GM18511 (cell line): ENCODE measurements at regions not wholly inside any gene's neighbourhood (a gene's known extent, or its start where the extent isn't known, plus 50 kb on each side); places are given as distances from the start of the nearest gene placed in this dataset.
"Not testable (repeated sequence)": the region's sequence is repeated elsewhere in the genome, so short reads cannot be mapped to it uniquely, and the experiment has no call there.

Experiments
- ATAC-seq: cut with Tn5 transposase; IDR thresholded peaks from one replicate; pipeline ENCODE4 v1.9.1; 2021; ENCODE audit warnings: mild to moderate bottlenecking, moderate library complexity; ENCODE audit not compliant: unreplicated experiment

DNA sequence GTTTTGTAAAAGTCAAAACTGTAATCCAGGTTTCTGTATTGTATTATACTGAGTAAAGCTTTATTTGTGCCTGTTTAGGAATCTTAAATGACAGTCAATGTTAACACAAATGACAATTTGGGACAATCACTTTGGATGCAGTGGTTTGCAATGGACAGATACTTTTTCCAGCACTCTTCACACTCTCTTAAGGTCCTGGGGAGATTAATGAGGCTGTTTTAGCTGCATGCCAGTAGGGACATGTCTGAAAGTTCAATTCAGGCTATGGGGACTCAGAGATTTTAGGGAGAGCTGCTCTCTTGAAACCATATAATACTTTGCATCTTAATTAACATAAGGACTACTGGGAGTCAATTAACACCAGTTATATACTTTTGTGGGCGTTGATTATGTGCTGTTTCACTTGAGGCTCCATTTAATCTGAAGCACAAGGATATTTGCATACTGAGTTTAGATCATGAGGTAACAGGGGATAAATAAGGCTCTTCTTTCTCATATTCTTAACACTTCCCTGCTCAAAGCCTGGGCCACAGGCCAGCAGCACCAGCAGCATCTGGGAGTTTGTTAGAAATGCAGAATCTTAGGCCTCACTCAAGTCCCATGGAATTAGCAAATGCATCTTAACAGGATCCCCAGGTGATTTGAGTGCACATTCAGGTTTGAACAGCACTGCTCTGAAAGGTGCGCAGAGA is 972.8 kb downstream of the PLOD2 start:
- no peak for ATAC-seq

- ATAC-seq, result no peak
Observed at GRCh38 chr3:145190138-145190537, 970.8 kb downstream of the PLOD2 start.

GRCh38 chr3:145190761-145191160 is 970.2 kb downstream of the PLOD2 start:
- no peak for ATAC-seq

DNA sequence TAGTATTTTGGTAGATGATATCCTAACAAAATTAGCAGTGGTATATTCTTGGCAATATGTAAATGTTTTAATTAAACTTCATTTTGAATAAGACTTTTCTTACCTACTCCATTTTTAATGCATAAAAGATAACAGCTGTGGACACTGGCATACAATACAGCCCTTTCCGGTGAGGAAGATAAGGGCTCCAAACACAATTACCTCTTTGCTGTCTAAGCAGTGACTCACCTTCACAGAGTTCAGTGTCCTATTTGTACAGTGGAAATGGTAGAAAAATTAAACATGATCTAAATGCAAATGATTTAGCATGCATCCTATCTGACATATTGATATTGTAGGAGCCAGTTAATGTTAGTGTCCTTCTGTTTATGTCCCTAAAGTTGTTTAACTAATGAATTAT is 969.4 kb downstream of the PLOD2 start:
- no peak for ATAC-seq

DNA sequence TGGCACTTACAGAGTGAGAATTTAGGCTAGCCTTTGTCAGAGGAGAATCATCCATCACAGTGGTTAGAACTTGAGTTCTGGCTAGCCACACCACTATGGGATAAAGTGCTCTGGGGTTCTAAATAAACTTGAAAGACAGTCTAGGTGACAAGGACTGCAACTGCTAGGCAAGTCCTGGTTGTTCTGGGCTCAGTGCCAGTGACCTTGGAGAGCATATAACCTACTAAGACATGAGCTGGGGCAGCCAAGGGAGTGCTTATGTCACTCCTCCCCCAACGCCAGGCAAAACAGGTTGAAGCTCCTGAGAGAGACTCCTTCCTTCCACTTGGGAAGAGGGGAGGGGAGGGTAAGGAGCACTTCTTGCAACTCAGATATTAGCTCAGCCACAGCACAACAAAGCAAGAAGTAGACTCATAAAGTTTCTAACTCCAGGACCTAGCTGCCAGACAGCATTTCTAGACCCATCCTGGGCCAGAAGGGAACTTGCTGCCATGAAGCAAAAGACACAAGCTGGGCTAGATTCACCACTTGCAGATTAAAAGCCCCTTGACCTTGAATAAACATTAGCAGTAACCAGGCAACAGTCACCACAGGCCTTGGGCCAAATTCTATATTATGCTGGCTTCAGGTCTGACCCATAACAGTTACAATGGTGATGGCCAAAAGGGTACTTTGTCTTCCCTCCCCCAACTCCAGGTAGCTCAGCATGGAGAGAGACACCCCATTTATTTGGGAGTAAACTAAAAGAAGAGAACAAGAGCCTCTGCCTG is 963.7 kb downstream of the PLOD2 start:
- ATAC-seq, result no peak

DNA sequence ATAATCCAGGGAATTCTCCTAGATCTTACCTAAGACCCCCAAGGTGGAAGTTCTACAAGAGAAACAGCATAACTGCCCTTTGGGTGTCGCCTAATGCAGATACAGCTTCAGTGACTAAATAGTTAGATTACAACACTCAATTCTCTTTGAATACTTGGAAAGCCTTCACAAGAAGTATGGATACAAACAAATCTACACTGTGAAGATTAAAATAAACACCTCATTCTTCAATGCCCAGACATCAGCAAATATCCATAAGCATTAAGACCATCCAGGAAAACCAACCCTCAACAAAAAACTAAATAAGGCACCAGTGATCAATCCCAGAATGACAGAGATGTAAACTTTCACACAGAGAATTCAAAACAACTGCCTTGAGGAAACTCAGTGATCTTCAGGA is 963.2 kb downstream of the PLOD2 start:
- no peak for ATAC-seq

- no peak for ATAC-seq
Observed at GRCh38 chr3:145209561-145209960, 951.4 kb downstream of the PLOD2 start.

- ATAC-seq, result no peak
Observed at GRCh38 chr3:145219355-145220235, 941.4 kb downstream of the PLOD2 start.

GRCh38 chr3:145224886-145225285 is 936.1 kb downstream of the PLOD2 start:
- no peak for ATAC-seq

GRCh38 chr3:145243875-145244274 is 917.1 kb downstream of the PLOD2 start:
- no peak for ATAC-seq

DNA sequence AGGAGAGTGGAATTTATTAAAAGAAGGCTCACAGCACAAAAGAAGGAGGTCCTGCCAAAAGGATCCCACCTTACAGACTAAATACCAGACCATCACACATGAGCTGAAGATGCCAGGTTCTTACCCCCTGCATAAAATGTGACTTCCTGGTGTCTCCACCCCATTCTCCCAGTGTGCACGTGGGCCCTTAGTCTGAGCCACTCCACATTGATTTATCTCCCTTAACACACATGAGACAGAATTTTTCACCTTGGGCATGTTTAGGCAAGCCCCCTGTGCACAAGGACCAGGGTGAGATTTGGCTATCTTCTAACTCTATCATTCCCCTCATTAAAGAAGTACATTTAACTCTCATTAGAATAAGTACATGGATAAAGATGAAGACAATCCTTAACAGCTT is 916.7 kb downstream of the PLOD2 start:
- ATAC-seq, result no peak

DNA sequence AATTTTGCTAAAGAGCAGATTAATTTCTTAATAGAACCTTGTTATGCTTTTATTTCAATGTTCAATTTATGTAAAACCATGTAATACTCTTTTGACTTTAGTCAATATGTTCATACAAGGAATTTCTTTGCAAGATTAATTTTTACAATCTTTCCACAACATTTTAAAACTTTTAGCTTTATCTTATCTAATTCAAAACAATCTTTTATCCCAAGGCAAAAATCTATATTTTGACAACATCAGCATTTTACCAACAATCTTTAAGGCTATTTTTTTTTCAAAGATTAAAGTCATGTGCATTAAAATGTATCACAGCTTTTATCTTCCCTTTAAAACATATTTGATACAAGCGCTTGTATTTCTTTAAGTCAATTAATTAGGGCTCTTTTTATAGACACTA is 914.7 kb downstream of the PLOD2 start:
- ATAC-seq, result no peak

- ATAC-seq, result no peak
Observed at GRCh38 chr3:145248928-145249327, 912.1 kb downstream of the PLOD2 start.

DNA sequence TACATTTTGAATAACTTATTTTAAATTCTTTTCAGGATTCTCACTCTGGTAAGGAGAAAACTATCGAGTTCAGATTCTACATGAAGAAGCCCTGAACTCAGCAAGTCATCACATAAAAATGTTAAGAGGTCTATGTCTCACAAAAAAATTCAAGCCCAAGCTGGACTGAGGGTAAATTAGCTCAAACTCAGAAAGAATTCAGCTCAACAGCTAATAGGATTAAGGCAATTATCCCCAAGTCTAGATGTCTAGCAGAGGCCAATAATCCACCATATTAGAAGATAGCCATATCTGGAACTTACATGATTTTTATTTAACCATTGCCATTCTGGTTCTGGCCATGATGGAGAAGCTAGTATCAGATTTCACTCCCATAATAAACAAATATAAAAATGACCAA is 909.7 kb downstream of the PLOD2 start:
- no peak for ATAC-seq

- not testable (repeated sequence) for ATAC-seq
Observed at GRCh38 chr3:145257967-145258366, 903.0 kb downstream of the PLOD2 start.

GRCh38 chr3:145259166-145259880 is 901.7 kb downstream of the PLOD2 start:
- no peak for ATAC-seq

- ATAC-seq, result not testable (repeated sequence)
Observed at GRCh38 chr3:145263458-145263857, 897.5 kb downstream of the PLOD2 start.

GRCh38 chr3:145266368-145266767 is 894.6 kb downstream of the PLOD2 start:
- no peak for ATAC-seq

GRCh38 chr3:145269106-145269505 is 891.9 kb downstream of the PLOD2 start:
- no peak for ATAC-seq

DNA sequence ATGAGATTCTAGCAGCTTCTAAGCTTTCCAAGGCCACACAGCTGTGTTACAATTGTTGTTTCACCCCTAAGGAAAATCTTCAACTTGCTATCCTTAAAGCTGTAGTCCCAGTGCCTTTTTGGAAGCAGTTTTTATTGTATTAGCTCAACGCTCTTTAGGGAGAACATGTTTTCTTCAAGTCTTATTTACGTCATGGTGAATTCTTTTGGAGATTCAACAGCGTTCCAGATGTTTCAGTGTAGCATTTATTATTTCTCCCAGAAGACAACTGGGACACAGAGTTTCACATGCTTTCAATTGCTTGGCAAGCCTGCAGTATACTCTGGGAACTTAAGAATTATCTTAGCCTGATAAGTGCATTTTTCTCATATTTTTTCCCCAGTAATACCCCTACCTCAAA is 888.3 kb downstream of the PLOD2 start:
- ATAC-seq, result no peak

DNA sequence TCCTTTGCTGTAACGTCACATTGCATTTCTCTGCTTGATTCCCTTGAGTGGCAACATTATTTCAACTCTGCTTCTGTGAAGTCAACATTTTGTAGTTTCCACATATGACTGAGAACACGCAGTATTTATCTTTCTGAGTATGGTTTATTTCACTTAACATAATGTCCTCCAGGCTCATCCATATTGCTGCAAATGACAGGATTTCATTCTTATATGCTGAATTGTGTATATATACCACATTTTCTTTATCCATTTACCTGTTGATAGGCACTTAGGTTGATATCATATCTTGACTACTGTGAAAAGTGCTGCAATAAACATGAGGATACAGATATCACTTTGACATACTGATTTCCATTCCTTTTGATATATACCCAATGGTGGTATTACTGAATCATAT is 878.5 kb downstream of the PLOD2 start:
- no peak for ATAC-seq
